Heart right ventricle (tissue), 16 donors: ENCODE measurements at regions not wholly inside any gene's neighbourhood (a gene's known extent, or its start where the extent isn't known, plus 50 kb on each side); places are given as distances from the start of the nearest gene placed in this dataset.

ENCODE experiments used
- ATAC-seq, 8 donors: fragments of 200-7000 bp; cut with Tn5 transposase; one replicate each; pipeline ENCODE4 v1.9.1; 2020; ENCODE audit warnings: mild to moderate bottlenecking in 8 of 8, moderate library complexity in 8 of 8, moderate number of reproducible peaks in 1 of 8
- DNase-seq, 2 donors: peaks; one replicate each; pipeline ENCODE4 v3.0.0-alpha.2; 2020
- H3K27ac ChIP-seq, 10 donors: fragments of 200-600 bp; sonication (generic) in 2 of 10; one replicate each; pipeline versions ENCODE4 v1.5.0 to v1.8.0; 2020 to 2022; ENCODE audit warnings: mild to moderate bottlenecking in 3 of 10
- H3K27me3 ChIP-seq, 7 donors: fragments of 200-600 bp; one replicate each; pipeline ENCODE4 v1.8.0; 2021 to 2022; ENCODE audit warnings: mild to moderate bottlenecking in 2 of 7
- H3K36me3 ChIP-seq, 9 donors: fragments of 200-600 bp; sonication (generic) in 1 of 9; one replicate each; pipeline versions ENCODE4 v1.5.0 to v1.8.0; 2020 to 2022; ENCODE audit warnings: mild to moderate bottlenecking in 2 of 9
- H3K4me1 ChIP-seq, 9 donors: fragments of 200-600 bp; sonication (generic) in 1 of 9; one replicate each; pipeline versions ENCODE4 v1.5.0 to v1.8.0; 2020 to 2022; ENCODE audit warnings: mild to moderate bottlenecking in 4 of 9
- H3K4me3 ChIP-seq, 10 donors: fragments of 200-600 bp; sonication (generic) in 2 of 10; one replicate each; pipeline versions ENCODE4 v1.5.0 to v1.8.0; 2020 to 2022; ENCODE audit warnings: mild to moderate bottlenecking in 7 of 10, moderate library complexity in 2 of 10
- H3K9me3 ChIP-seq, 11 donors: fragments of 200-600 bp in 10 of 11; sonication (generic) in 2 of 11; one replicate each; pipeline versions ENCODE4 v1.5.0 to v1.8.0; 2013 to 2022; ENCODE audit warnings: mild to moderate bottlenecking in 2 of 11, control low read depth in 1 of 11, moderate library complexity in 1 of 11
- CTCF ChIP-seq, 9 donors: fragments of 200-600 bp; sonication (generic) in 2 of 9; IDR thresholded peaks; one replicate each; pipeline versions ENCODE4 v1.5.0 to v1.8.0; 2021 to 2022; ENCODE audit warnings: antibody characterized with exemption in 9 of 9, mild to moderate bottlenecking in 5 of 9, moderate library complexity in 1 of 9
- WGBS, 2 donors: extraction: QIAGEN DNeasy Blood & Tissue Kit; methylation state at CpG; one replicate each; pipeline ENCODE4 v1.1.7; 2013; ENCODE audit warnings: inconsistent platforms in 1 of 2; 5-methylcytosine and 5-hydroxymethylcytosine counted together
- intact Hi-C, 10 donors: fragments of 100-400 bp; cut with DNase I; formaldehyde crosslinking; loops; one replicate each; pipeline versions ENCODE4 v1.11.1 to v1.14.2; 2022
- donor health status: Arrhythmogenic right ventricular cardiomyopathy.
- donor health status: ischemic (EF 13 %, LVEDD 7.1; RV severe dilation, severe dysfunction).
- donor health status: healthy with polysubstance abuse.
- donor health status: DM: no; HTN: yes; CAD: no.
- donor health status: DM: no; HTN: no; CAD: no.
- donor health status: ischemic (EF 25% LVEDD 6.9; RV normal size, moderate dysfunction).
- donor health status: ischemic (EF 25% LVEDD 5.7; RV mildly dilated, moderate dysfunction).
- donor health status: healthy.
- donor health status: DM: yes; HTN: yes; CAD: no.
- donor health status: Ischemic cardiomyopathy.
- donor health status: ischemic (EF 35%, LVEDD 5.7; RV mildly dilated, moderate dysfunction).
- donor health status: nonischemic (EF 11% LVEDD 7.7; RV severe dilation, severe dysfunction).
- donor health status: DM: yes; HTN: yes; CAD: no.
- donor health status: PGD.
- donor health status: ischemic (EF 29% LVEDD 5.4; RV normal size, mild dysfunction).
- donor health status: nonischemic (EF 23%, LVEDD 6.1; RV moderate dilation, normal function).

- TF ChIP-seq CTCF (IDR thresholded peaks at IDR 0.05): no peak
- DNase-seq (no peak), ATAC-seq (peak in 5 of 8 donors; percentile 26 to 60 (median 50))
- H3K27me3 ChIP-seq: no peaks in the 10 kb centered on the region
- peak overlapping the region in 1 of 10 donors; percentile 52 for H3K27ac ChIP-seq
- no peaks in the 10 kb centered on the region for H3K36me3 ChIP-seq
- intact Hi-C loops: no loop called here
- WGBS, 2 donors: 85 to 86% methylated on average over 7 of the region's 7 CpGs
- no peaks in the 10 kb centered on the region for H3K9me3 ChIP-seq
- H3K4me3 ChIP-seq: no peak overlapping the region
- peaks cover 0 to 28% (median 5%) of the 10 kb centered on the region in 9 donors for H3K4me1 ChIP-seq
Observed at GRCh38 chr4:26105815-26106699, 192.0 kb downstream of the SMIM20 start.

- Histone ChIP-seq H3K36me3 (no peaks in the 10 kb centered on the region), H3K27me3 (peaks cover 0 to 3% (median 0%) of the 10 kb centered on the region in 7 donors), H3K9me3 (peaks cover 0 to 4% (median 0%) of the 10 kb centered on the region in 11 donors), H3K4me1 (peaks cover 0 to 28% (median 5%) of the 10 kb centered on the region in 9 donors), H3K27ac (no peak overlapping the region), H3K4me3 (no peak overlapping the region)
- intact Hi-C loops: no loop called here
- DNase-seq: no peak
- ATAC-seq: no peak
- TF ChIP-seq CTCF (IDR thresholded peaks at IDR 0.05): no peak
Observed at GRCh38 chr4:26106776-26107175, 192.8 kb downstream of the SMIM20 start.

- Histone ChIP-seq H3K9me3 (peaks cover 0 to 17% (median 3%) of the 10 kb centered on the region in 11 donors), H3K4me1 (peaks cover 0 to 28% (median 5%) of the 10 kb centered on the region in 9 donors), H3K36me3 (no peaks in the 10 kb centered on the region), H3K27ac (peak overlapping the region in 1 of 10 donors; percentile 7), H3K27me3 (peaks cover 0 to 3% (median 0%) of the 10 kb centered on the region in 7 donors), H3K4me3 (no peak overlapping the region)
- DNase-seq (no peak), ATAC-seq (peak in 1 of 8 donors; percentile 15)
- intact Hi-C loops: no loop called here
- WGBS, 2 donors: 50 to 75% methylated on average over 2 of the region's 2 CpGs
- TF ChIP-seq CTCF (IDR thresholded peaks at IDR 0.05): peak in 1 of 9 donors; percentile 11
Observed at GRCh38 chr4:26108054-26108453, 194.0 kb downstream of the SMIM20 start.

- Histone ChIP-seq H3K4me1 (peaks cover 0 to 20% (median 5%) of the 10 kb centered on the region in 9 donors), H3K27me3 (peaks cover 0 to 3% (median 0%) of the 10 kb centered on the region in 7 donors), H3K4me3 (no peak overlapping the region), H3K9me3 (peaks cover 0 to 40% (median 8%) of the 10 kb centered on the region in 11 donors), H3K36me3 (no peaks in the 10 kb centered on the region), H3K27ac (no peak overlapping the region)
- intact Hi-C loops: no loop called here
- ATAC-seq: no peak
- no peak for DNase-seq
- WGBS, 2 donors: 56 to 71% methylated on average over 5 of the region's 5 CpGs
- no peak for TF ChIP-seq CTCF (IDR thresholded peaks at IDR 0.05)
Observed at GRCh38 chr4:26110493-26110892, 196.5 kb downstream of the SMIM20 start.
